BJ (cell line): ENCODE measurements at regions not wholly inside any gene's neighbourhood (a gene's known extent, or its start where the extent isn't known, plus 50 kb on each side); places are given as distances from the start of the nearest gene placed in this dataset.

Experiments used
- CTCF ChIA-PET: fragments of 350-600 bp; formaldehyde crosslinking; extraction: SDS; loops from one replicate; lab custom pipeline; 2021; ENCODE audit warnings: antibody characterized with exemption, inconsistent platforms; lab: Yijun Ruan, JAX
- POLR2A ChIA-PET: fragments of 300-600 bp; sonication (Branson Sonifier 250); formaldehyde crosslinking; extraction: SDS; loops from one replicate; lab custom pipeline; 2021; ENCODE audit warnings: antibody characterized with exemption; lab: Charles Lee
- DNase-seq: peaks from one replicate; pipeline ENCODE4 v3.0.0-alpha.2; 2011; ENCODE audit warnings: low read depth
- H3K27me3 ChIP-seq: 2 replicates; pipeline ENCODE4 v1.6.0; 2011; ENCODE audit warnings: low read length; ENCODE audit not compliant: control insufficient read depth, insufficient read depth
- H3K36me3 ChIP-seq: 2 replicates; pipeline ENCODE4 v1.5.1; 2011; ENCODE audit warnings: low read length; ENCODE audit not compliant: control insufficient read depth, insufficient read depth
- H3K4me3 ChIP-seq: 2 replicates; pipeline ENCODE4 v1.5.1; 2011; ENCODE audit warnings: low read depth, mild to moderate bottlenecking, control low read depth, low read length
- CTCF ChIP-seq: IDR thresholded peaks from 2 replicates; pipeline ENCODE4 v1.5.1; 2011; ENCODE audit warnings: low read depth, mild to moderate bottlenecking, control low read depth, inconsistent platforms, low read length, moderate library complexity; ENCODE audit not compliant: insufficient read depth

GRCh38 chr7:11233871-11234270, 260.2 kb downstream of the PHF14 start:
- Histone ChIP-seq H3K4me3 (no peak overlapping the region), H3K36me3 (no peaks in the 10 kb centered on the region), H3K27me3 (no peaks in the 10 kb centered on the region)
- no peak for TF ChIP-seq CTCF
- ChIA-PET POLR2A (no interaction called here), CTCF (no interaction called here)
- DNase-seq = no peak

GRCh38 chr7:11235491-11235890, 261.8 kb downstream of the PHF14 start:
- TF ChIP-seq CTCF = no peak
- DNase-seq = no peak
- CTCF ChIA-PET = interaction anchor here (1.3 kb wide), 1 partner anchor 24 kb away, joined by 4 read pairs; no protein-coding TSS in a partner anchor
- no peaks in the 10 kb centered on the region for H3K27me3 ChIP-seq
- H3K4me3 ChIP-seq = no peak overlapping the region
- POLR2A ChIA-PET = no interaction called here
- H3K36me3 ChIP-seq = no peaks in the 10 kb centered on the region

- Histone ChIP-seq H3K36me3 (no peaks in the 10 kb centered on the region), H3K4me3 (no peak overlapping the region), H3K27me3 (no peaks in the 10 kb centered on the region)
- no peak for DNase-seq
- no peak for TF ChIP-seq CTCF
- CTCF ChIA-PET = interaction anchor here (1.3 kb wide), 1 partner anchor 25 kb away, joined by 4 read pairs; no protein-coding TSS in a partner anchor
- POLR2A ChIA-PET = no interaction called here
Measured at GRCh38 chr7:11236680-11237079, 263.0 kb downstream of the PHF14 start.

GRCh38 chr7:11237742-11238141, 264.1 kb downstream of the PHF14 start:
- no peaks in the 10 kb centered on the region for H3K36me3 ChIP-seq
- no peaks in the 10 kb centered on the region for H3K27me3 ChIP-seq
- CTCF ChIA-PET = no interaction called here
- no peak overlapping the region for H3K4me3 ChIP-seq
- no peak for DNase-seq
- POLR2A ChIA-PET = no interaction called here
- TF ChIP-seq CTCF = no peak

- TF ChIP-seq CTCF = no peak
- CTCF ChIA-PET = no interaction called here
- peak; percentile 13 for DNase-seq
- no peaks in the 10 kb centered on the region for H3K27me3 ChIP-seq
- POLR2A ChIA-PET = no interaction called here
- H3K36me3 ChIP-seq = no peaks in the 10 kb centered on the region
- H3K4me3 ChIP-seq = no peak overlapping the region
Measured at GRCh38 chr7:11239316-11239715, 265.6 kb downstream of the PHF14 start.
